Stimulated activated memory B cell treated with anti-CD40 and anti-IgM and Interleukin-4, amounts not matched to agents 10 μg/mL and 1 μg/mL and 100 μg/mL, for 72 hours (primary cell): ENCODE measurements at regions not wholly inside any gene's neighbourhood (a gene's known extent, or its start where the extent isn't known, plus 50 kb on each side); places are given as distances from the start of the nearest gene placed in this dataset.

Experiments used
- ATAC-seq: fragments of 150-1000 bp; cut with Tn5 transposase; 2 replicates; pipeline ENCODE4 v1.10.0; 2021
- H3K27ac Mint-ChIP-seq: one replicate; pipeline ENCODE4 v1.8.0; 2022; ENCODE audit warnings: mild to moderate bottlenecking, mixed read lengths
- H3K27me3 Mint-ChIP-seq: one replicate; pipeline ENCODE4 v1.8.0; 2022; ENCODE audit warnings: mixed read lengths
- H3K36me3 Mint-ChIP-seq: one replicate; pipeline ENCODE4 v1.8.0; 2022; ENCODE audit warnings: mixed read lengths
- H3K4me1 Mint-ChIP-seq: one replicate; pipeline ENCODE4 v1.8.0; 2022; ENCODE audit warnings: mixed read lengths
- H3K4me3 Mint-ChIP-seq: one replicate; pipeline ENCODE4 v1.8.0; 2022; ENCODE audit warnings: mild to moderate bottlenecking, moderate library complexity, mixed read lengths
- H3K9me3 Mint-ChIP-seq: one replicate; pipeline ENCODE4 v1.8.0; 2022; ENCODE audit warnings: mixed read lengths

DNA sequence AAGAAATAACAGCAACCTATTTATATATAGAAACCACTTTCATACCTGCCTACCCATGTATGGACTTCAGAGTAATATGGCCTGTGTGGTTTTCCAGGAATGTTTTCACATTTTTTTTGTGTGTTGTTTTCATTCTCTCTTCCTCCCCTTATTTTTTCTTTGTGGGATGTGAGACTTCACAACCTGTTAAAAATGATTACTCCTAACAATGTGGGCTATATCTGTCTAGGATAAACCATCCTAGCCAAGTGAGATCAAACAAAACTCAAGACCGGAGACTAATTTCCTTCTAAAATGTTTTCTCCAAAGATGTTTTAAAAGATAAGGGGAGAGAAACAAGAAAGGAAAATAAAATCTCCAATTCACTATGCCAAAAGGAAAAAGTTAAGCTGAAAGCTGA is 106.1 kb upstream of the DIPK2B start:
- no peaks in the 10 kb centered on the region for H3K4me1 Mint-ChIP-seq
- H3K36me3 Mint-ChIP-seq = no peaks in the 10 kb centered on the region
- H3K9me3 Mint-ChIP-seq = no peaks in the 10 kb centered on the region
- no peak for ATAC-seq
- H3K27ac Mint-ChIP-seq = no peak overlapping the region
- no peaks in the 10 kb centered on the region for H3K27me3 Mint-ChIP-seq
- H3K4me3 Mint-ChIP-seq = no peak overlapping the region

DNA sequence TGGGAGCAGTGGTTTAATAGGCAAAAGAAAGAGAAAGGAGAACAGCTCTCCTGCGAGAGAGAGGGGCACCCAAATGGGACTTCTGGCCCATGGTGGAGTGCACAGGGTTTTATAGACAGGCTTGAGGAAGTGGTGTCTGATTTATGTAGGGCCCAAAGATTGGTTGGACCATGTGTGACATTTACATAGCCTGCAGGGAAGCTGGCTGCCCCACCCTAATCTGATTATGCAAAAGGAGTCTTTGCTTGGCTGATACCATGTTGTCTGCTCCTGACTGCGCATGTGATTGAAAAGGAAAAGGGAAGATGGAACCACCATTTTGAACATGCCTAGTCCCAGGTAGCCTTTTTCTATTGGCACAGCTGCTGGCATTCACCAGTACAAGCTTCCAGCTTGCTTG is 100.0 kb upstream of the DIPK2B start:
- Mint-ChIP-seq H3K27me3 (no peaks in the 10 kb centered on the region), H3K4me1 (no peaks in the 10 kb centered on the region)

DNA sequence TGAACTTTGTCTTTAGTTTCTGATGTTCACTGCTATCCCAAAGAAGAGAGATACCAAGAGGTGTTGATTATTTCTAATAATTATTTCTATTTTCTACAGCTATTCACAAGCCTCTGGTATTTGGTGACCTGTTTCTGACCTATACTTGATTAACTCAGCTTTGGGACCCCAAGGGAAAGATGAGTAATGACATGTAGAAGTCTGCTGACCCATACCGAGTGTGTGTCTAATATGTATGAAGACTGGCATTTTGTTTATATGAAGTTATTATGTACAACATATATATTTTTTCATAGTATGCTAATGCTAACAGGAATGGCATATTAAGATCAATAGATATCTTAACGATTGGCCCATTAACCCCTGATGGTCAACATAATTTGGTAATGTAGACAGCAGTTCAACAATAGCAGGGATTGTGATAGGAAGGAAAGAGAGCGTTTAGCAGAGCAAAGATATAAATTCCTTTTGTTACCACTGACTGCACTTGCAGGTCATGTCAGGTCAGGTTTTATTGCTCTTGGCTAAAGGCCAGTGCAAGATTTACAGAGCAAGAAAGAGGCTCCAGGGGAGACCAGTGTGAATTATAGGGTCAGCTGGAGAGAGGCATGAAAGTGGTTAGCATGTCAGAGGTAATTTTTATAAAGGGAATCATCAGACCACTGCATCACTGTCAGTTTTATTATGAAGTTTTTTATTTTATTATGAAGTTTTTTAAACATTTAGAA is 94.7 kb upstream of the DIPK2B start:
- H3K9me3 Mint-ChIP-seq = no peaks in the 10 kb centered on the region
- no peaks in the 10 kb centered on the region for H3K36me3 Mint-ChIP-seq
- H3K27ac Mint-ChIP-seq = no peak overlapping the region
- ATAC-seq = no peak
- no peaks in the 10 kb centered on the region for H3K27me3 Mint-ChIP-seq
- H3K4me1 Mint-ChIP-seq = no peaks in the 10 kb centered on the region
- no peak overlapping the region for H3K4me3 Mint-ChIP-seq

More for the DNA sequence above, 100.0 kb upstream of the DIPK2B start:
- no peaks in the 10 kb centered on the region for H3K36me3 Mint-ChIP-seq
- no peak overlapping the region for H3K4me3 Mint-ChIP-seq
- no peak overlapping the region for H3K27ac Mint-ChIP-seq
- no peak for ATAC-seq
- H3K9me3 Mint-ChIP-seq = no peaks in the 10 kb centered on the region

DNA sequence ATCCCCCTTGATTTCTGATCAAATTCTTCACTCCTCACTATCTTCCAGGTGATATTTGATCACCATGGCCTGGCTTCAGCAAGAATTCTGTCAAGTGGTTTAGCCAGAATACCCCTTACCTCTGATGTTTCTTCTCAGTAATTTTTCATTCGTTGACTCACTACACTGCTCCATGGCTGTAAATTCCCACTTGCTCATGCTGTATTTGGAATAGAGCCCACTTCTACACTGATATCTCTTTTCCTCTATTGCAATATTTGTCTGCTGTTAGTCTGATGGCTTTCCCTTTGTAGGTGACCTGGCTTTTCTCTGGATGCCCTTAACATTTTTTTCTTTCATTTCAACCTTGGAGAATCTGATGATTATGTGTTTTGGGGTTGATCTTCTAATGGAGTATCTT is 73.9 kb upstream of the DIPK2B start:
- Mint-ChIP-seq H3K27me3 (no peaks in the 10 kb centered on the region), H3K9me3 (no peaks in the 10 kb centered on the region), H3K27ac (no peak overlapping the region), H3K4me1 (no peaks in the 10 kb centered on the region), H3K36me3 (no peaks in the 10 kb centered on the region), H3K4me3 (no peak overlapping the region)
- ATAC-seq = no peak

DNA sequence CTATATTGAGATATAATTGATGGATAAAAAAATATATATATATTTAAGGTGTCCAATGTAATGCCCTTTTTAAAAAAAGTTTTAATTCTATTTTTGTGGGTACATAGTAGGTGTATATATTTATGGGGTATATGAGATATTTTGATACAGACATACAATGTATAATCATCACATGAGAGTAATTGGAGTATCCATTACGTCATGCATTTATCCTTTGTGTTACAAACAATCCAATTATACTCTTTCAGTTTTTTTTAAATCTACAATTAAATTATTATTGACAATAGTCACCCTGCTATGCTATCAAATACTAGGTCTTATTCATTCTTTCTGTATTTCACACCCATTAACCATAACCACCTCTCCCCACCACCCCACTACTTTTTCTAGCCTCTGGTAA is 66.3 kb upstream of the DIPK2B start:
- no peaks in the 10 kb centered on the region for H3K36me3 Mint-ChIP-seq
- no peak overlapping the region for H3K27ac Mint-ChIP-seq
- no peaks in the 10 kb centered on the region for H3K4me1 Mint-ChIP-seq
- no peak overlapping the region for H3K4me3 Mint-ChIP-seq
- no peak for ATAC-seq
- no peaks in the 10 kb centered on the region for H3K27me3 Mint-ChIP-seq
- no peaks in the 10 kb centered on the region for H3K9me3 Mint-ChIP-seq

DNA sequence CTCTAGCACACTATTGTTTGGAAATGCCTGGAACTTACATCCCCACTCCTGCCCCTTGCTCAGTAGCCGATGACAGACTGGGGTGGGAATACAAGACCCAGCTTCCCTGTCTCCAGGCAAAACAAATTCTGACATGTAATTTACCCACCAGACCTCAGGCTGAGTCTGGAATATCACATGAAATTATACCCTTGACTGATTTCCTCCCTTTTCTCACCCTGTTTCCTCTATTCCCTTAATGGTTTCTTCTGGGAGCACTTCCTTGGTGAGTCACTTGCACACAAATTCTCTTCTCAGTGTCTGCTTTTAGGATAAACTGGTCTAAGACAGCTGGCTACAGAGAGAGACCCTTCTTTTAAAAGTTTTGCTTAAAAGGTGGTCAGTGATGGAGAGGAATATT is 65.8 kb upstream of the DIPK2B start:
- H3K27ac Mint-ChIP-seq = no peak overlapping the region
- no peaks in the 10 kb centered on the region for H3K36me3 Mint-ChIP-seq
- no peaks in the 10 kb centered on the region for H3K9me3 Mint-ChIP-seq
- no peaks in the 10 kb centered on the region for H3K4me1 Mint-ChIP-seq
- no peak for ATAC-seq
- no peaks in the 10 kb centered on the region for H3K27me3 Mint-ChIP-seq
- H3K4me3 Mint-ChIP-seq = no peak overlapping the region

DNA sequence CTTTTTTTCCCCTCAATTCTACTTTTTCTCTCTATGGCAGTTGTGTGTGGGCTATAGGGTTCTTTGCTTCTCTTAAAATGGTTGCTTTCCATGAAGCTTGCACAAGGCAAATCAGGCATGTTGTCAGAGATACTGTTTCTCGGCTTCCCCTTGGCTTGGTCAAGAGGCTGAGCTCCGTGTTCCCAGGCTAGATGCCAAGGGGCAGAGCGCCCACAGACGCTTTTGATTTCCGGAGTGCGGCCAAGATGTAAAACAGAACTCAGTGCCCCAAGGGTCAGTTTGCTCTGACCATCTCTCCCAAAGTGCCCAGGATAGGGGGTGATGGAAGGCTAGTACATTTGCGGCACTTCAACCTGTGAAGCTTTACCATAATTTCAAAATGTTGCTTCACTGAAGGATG is 64.2 kb upstream of the DIPK2B start:
- Mint-ChIP-seq H3K36me3 (no peaks in the 10 kb centered on the region), H3K4me3 (no peak overlapping the region), H3K4me1 (no peaks in the 10 kb centered on the region), H3K9me3 (no peaks in the 10 kb centered on the region), H3K27ac (no peak overlapping the region), H3K27me3 (no peaks in the 10 kb centered on the region)
- ATAC-seq = no peak

DNA sequence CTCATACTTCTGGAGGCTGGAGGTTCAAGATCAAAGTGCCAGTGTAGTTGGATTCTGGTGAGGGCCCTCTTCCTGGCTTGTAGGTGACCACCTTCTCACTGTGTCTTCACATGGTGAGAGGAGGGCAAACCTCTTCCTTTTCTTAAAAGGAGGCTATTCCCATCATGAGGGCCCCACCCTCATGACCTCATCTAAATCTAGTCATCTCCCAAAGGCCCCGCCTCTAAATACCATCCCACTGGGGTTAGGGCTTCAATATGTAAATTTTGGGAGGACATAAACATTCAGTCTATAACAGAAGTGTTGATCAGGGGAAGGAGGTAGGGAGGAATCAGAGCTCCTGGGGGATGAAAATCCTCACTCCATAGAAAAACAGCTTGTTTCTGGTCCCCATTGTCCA is 60.8 kb upstream of the DIPK2B start:
- ATAC-seq = no peak
- Mint-ChIP-seq H3K9me3 (no peaks in the 10 kb centered on the region), H3K27me3 (no peaks in the 10 kb centered on the region), H3K4me3 (no peak overlapping the region), H3K27ac (no peak overlapping the region), H3K4me1 (peaks cover 6% of the 10 kb centered on the region), H3K36me3 (no peaks in the 10 kb centered on the region)

DNA sequence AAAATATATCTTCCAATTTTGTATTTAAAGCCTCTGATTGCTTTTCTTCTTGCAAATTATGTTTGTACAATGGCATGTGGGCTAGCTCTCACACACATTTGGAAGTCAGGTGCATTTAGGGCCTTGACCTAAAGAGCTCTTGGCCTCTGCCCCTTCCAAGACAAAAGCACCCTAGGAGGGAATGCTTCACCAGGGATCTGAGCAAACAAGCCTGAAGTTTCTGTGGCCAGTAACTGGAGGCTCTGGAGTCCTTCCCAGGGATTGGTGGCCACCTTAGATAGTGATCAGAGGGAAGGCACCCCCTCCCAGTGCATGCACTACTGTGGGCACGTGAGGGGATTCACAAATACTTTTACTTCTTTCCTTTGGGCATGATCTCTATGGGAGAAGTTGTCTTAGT is 60.3 kb upstream of the DIPK2B start:
- Mint-ChIP-seq H3K36me3 (no peaks in the 10 kb centered on the region), H3K4me1 (peaks cover 6% of the 10 kb centered on the region), H3K4me3 (no peak overlapping the region), H3K27ac (no peak overlapping the region), H3K27me3 (no peaks in the 10 kb centered on the region), H3K9me3 (no peaks in the 10 kb centered on the region)
- no peak for ATAC-seq

DNA sequence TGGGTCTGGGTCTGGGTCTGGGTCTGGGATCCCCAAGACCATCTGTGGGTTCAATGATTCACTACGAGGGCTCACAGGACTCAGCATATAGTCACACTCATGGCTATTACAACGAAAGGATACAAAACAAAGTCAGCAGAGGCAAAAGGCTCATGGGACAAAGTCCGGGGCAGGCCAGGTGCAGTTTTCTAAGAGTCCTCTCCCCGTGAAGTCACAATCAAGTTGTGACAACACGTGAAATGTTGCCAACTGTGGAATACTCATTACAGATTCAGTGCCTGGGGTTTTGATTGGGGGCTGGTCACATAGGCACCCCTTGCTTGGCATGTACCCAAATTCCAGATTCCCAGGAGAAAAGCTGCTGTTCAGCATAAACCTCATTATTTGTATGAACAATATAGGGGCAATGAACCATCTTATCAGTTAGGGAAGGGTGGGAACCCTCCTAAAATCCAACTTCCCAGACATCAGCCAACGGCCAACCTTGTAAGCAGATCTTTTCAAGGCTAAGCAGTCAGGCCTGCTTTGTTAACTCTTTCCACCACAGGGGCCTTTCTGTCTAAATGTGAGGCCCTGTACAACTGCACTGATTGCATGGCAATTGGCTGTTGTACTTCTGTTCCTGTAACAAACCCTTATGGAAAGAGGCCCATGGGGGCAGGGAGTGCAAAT is 58.2 kb upstream of the DIPK2B start:
- Mint-ChIP-seq H3K36me3 (no peaks in the 10 kb centered on the region), H3K27me3 (no peaks in the 10 kb centered on the region), H3K4me1 (peaks cover 6% of the 10 kb centered on the region), H3K27ac (no peak overlapping the region), H3K4me3 (no peak overlapping the region), H3K9me3 (no peaks in the 10 kb centered on the region)
- ATAC-seq = no peak
